CD4-positive, alpha-beta T cell treated with Interleukin-12 subunit alpha and Interleukin-12 subunit beta, for 1 hour (primary cell): ENCODE measurements at regions not wholly inside any gene's neighbourhood (a gene's known extent, or its start where the extent isn't known, plus 50 kb on each side); places are given as distances from the start of the nearest gene placed in this dataset.

ENCODE experiments used
- DNase-seq: peaks from one replicate; pipeline ENCODE4 v3.0.0-alpha.2; 2020

GRCh38 chr2:12032975-12033374 lies 286.5 kb downstream of the LPIN1 start:
- DNase-seq: no peak

- DNase-seq: no peak
Observed at GRCh38 chr2:12033494-12033893, 287.1 kb downstream of the LPIN1 start.

GRCh38 chr2:12034382-12034781 lies 287.9 kb downstream of the LPIN1 start:
- no peak for DNase-seq

- DNase-seq: no peak
Observed at GRCh38 chr2:12035029-12035720, 288.7 kb downstream of the LPIN1 start.

- DNase-seq: no peak
Observed at GRCh38 chr2:12035956-12036639, 289.7 kb downstream of the LPIN1 start.

GRCh38 chr2:12036640-12036983 lies 290.2 kb downstream of the LPIN1 start:
- DNase-seq: peak; percentile 18

- no peak for DNase-seq
Observed at GRCh38 chr2:12037301-12037700, 290.9 kb downstream of the LPIN1 start.

- no peak for DNase-seq
Observed at GRCh38 chr2:12041236-12041635, 294.8 kb downstream of the LPIN1 start.

GRCh38 chr2:12043131-12043530 lies 296.7 kb downstream of the LPIN1 start:
- DNase-seq: no peak

- peak; percentile 40 for DNase-seq
Observed at GRCh38 chr2:12044857-12045256, 298.4 kb downstream of the LPIN1 start.

GRCh38 chr2:12045864-12046291 lies 299.4 kb downstream of the LPIN1 start:
- DNase-seq: no peak

GRCh38 chr2:12046641-12047040 lies 300.2 kb downstream of the LPIN1 start:
- no peak for DNase-seq

GRCh38 chr2:12047761-12048160 lies 301.3 kb downstream of the LPIN1 start:
- no peak for DNase-seq

- DNase-seq: no peak
Observed at GRCh38 chr2:12048550-12048949, 302.1 kb downstream of the LPIN1 start.

- DNase-seq: no peak
Observed at GRCh38 chr2:12050396-12050795, 304.0 kb downstream of the LPIN1 start.

- no peak for DNase-seq
Observed at GRCh38 chr2:12051831-12052230, 305.4 kb downstream of the LPIN1 start.

GRCh38 chr2:12052796-12053195 lies 306.4 kb downstream of the LPIN1 start:
- no peak for DNase-seq

- no peak for DNase-seq
Observed at GRCh38 chr2:12054956-12055618, 308.7 kb downstream of the LPIN1 start.

- peak; percentile 36 for DNase-seq
Observed at GRCh38 chr2:12057436-12058166, 311.2 kb downstream of the LPIN1 start.

GRCh38 chr2:12059616-12060441 lies 313.4 kb downstream of the LPIN1 start:
- no peak for DNase-seq

- DNase-seq: no peak
Observed at GRCh38 chr2:12060886-12061285, 314.5 kb downstream of the LPIN1 start.

- DNase-seq: no peak
Observed at GRCh38 chr2:12061286-12062052, 315.0 kb downstream of the LPIN1 start.
